HG03196 (cell line): ENCODE measurements at regions not wholly inside any gene's neighbourhood (a gene's known extent, or its start where the extent isn't known, plus 50 kb on each side); places are given as distances from the start of the nearest gene placed in this dataset.
"Not testable (repeated sequence)": the region's sequence is repeated elsewhere in the genome, so short reads cannot be mapped to it uniquely, and the experiment has no call there.

Experiments used
- ATAC-seq: cut with Tn5 transposase; IDR thresholded peaks from one replicate; pipeline ENCODE4 v1.9.1; 2021; ENCODE audit not compliant: unreplicated experiment

DNA sequence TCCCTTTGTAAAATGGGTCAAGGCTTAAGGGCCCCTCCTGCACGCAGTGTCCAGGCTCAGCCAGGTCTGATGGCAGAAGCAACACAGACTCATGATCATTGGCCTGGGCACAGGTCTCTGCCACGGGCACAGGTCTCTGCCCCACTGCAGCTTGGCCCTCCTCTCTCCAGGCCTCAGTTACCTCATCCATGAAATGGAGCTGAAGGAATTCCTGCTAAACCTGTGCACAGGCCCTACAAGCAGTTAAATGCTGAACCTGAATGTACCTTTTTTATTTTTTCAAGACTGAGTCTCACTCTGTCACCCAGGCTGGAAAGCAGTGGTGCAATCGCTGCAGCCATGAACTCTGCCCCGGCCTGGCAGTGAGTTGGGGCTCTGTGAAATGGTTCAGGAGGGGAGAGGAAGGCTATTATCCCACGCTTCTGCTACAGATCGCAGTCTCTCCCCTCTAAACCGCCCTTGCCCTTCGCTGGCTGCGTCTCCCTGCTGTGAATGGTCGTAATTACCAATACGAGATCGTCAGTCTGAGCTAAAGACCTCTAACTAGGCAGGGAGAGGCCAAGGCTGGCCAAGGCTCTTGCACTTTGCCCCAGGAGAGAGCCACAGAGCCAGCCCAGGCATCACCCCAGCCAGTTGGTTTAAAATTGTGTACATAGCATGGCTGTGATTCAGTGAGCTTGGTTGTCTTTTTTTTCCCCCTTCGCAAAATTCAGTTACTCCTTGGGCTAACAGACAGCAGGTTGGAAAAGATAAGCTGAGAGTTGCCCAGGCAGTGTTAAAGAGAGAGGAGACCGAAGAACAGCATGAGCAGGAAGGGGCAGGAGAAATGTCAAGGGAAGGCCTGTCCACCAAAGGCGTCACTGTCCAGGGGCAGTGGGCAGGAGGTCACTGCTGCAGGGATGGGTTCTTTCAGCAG, 93.0 kb upstream of the KCTD7 start:
- no peak for ATAC-seq

DNA sequence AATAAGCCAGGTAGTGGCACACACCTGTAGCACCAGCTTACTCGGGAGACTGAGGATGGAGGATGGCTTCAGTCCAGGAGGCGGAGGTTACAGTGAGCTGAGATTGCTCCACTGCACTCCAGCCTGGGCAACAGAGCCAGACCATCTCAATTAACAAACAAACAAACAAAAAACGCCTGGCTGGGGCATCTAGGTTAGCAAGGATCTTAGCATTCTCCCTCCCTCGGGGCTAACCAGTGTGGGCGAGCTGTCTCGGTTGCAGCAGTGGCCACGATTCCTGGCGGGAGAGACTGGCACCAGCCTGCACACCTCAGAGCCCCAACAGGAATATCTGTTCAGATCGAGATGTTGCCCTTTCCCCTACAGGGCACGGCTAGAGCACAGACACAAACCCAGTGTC, 91.3 kb upstream of the KCTD7 start:
- no peak for ATAC-seq

DNA sequence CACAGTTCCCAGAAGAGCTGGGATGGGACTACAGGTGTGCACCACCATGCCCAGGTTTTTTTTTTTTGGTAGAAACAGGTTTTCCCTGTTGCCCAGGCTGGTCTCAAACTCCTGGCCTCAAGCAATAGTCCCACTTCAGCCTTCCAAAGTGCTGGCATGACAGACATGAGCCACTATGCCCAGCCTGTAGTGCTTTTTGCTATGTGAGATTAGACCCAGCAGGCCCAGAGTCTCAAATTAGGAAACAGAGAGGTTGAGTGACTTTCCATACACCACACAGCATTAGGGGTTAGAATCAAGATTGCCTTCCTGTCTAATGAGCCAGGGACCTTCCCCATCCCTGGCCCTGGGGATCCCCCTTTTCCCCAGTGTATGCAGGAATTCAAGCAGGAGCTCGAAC, 90.8 kb upstream of the KCTD7 start:
- ATAC-seq = no peak

DNA sequence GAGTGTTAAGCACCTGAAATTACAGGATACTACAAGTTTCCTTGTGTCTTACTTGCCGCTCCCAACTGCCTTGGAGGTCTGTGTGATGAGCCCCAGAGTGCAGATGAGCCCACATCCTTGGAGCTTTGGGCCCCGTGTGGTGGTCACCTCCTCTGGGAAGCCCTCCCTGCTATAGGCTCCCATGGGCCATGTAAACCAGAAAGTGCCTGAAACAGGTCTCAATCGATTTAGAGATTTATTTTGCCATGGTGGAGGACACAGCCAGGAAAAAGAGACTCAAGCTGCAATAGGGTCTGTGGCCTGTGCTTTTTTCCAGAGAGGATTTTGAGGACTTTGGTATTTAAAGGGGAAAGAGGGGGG, 89.4 kb upstream of the KCTD7 start:
- ATAC-seq = no peak

DNA sequence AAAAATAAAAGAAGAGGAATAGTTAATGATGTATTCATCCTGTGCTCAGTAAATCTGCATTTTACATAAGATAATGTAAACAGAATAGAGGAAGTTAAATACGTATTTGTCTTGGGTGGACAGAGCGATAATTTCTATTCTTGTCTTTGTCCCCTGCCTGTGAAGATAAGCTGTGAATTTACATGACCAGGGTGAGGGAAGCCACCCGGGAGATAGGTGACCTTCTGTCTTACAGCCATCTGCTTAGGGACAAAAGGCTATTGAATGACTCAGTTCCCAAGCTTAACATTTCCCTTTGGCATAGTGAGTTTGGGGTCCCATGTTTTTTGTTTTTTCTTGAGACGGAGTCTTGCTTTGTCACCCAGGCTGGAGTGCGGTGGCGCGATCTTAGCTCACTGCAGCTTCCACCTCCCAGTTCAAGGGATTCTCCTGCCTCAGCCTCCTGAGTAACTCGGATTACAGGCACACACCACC, 88.7 kb upstream of the KCTD7 start:
- no peak for ATAC-seq

DNA sequence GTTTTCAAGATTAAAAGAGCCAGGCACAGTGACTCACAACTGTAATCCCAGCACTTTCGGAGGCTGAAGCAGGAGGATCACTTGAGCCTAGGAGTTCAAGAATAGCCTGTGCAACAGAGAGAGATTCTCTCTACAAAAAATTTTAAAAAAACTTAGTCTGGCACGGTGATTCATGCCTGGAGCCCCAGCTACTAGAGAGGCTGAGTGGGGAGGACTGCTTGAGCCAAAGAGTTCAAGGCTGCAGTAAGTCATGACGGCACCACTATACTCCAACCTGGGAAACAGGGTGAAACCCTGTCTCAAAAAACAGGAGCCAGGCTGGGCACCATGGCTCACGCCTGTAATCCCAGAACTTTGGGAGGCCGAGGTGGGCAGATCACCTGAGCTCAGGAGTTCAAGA, 86.6 kb upstream of the KCTD7 start:
- no peak for ATAC-seq

DNA sequence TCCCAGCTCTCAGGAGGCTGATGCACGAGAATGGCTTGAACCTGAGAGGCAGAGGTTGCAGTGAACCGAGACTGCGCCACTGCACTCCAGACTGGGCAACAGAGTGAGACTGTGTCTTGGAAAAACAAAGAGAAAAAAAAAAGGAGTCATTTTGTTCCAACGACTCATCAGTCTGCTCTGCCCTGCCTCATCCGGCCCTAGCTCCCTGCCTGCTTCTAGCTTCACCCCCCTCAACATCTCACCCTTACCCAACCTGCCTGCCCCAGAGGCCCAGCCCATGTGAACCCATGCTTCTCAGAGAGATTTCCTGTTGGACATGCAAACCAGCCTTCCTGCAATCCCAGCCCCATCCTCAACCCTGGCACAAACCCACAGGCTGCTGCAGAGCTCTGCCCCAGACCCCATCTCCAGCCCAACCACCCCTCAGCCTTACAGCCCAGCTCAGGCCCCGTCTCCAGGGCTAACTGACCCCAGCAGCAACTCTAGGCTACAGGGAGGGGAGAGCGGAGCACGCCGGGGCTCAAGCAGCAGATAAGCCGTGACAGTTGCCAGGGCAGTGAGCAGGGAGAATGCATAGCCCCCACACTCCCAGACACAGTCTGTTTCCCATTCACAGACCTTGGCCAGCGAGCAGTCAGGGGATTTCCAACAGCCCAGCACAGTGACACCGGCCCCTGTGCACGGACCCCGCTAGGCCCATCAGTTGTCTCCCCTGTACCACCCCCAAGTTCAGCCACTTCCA, 86.0 kb upstream of the KCTD7 start:
- ATAC-seq = no peak

DNA sequence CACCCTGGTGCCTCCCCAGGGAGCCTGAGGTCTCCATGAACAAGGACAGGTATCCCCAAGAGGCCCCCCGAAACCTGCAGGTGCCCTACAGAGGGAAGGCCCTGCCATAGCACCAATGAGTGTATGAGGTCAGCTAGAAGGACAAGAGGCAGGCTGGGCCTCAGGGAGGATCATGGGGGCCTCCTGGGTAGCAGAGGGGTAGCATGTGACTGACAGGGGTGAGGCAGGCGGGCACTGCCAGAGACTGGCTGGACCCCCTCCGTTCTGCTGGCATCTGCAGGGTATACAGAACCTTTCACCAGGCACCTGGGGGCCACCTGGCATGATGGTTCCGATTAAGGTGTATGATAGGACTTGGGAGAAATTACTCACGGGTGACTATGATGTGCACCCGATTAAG, 79.2 kb upstream of the KCTD7 start:
- no peak for ATAC-seq

DNA sequence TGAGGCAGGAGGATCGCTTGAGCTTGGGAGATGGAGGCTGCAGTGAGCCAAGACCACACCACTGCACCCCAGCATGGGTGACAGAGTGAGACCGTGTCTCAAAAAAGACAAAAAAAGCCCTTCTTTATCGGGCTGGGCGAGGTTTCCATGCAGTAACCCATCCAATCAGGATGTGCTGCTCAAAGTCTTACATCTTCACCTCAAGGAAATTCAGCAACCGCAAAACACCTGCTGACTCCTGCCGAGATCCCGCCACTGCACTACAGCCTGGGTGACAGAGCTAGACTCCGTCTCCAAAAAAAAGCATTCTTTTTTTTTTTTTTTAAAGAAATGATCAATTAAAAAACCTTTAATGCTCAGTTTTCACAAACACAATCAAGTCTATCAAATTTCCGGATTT, 75.7 kb upstream of the KCTD7 start:
- no peak for ATAC-seq

DNA sequence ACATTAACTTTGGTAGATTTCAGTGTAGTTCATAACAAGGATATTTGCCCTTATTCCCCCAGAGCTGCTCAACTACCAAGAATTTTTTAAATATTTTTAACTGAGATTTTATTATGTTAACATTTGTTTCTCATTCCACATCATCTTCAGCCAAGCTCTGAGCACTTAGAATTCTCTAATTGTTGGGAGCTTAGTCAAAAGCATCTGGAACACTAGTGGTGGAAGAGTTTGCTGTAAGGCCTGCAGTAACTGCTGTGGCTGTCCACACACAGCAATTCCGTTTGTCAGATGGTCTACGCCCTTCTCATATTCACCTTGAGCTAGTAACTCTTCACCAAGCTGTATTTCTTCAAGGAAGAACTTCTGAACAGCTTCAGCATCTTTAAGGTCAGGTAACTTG, 75.0 kb upstream of the KCTD7 start:
- not testable (repeated sequence) for ATAC-seq

DNA sequence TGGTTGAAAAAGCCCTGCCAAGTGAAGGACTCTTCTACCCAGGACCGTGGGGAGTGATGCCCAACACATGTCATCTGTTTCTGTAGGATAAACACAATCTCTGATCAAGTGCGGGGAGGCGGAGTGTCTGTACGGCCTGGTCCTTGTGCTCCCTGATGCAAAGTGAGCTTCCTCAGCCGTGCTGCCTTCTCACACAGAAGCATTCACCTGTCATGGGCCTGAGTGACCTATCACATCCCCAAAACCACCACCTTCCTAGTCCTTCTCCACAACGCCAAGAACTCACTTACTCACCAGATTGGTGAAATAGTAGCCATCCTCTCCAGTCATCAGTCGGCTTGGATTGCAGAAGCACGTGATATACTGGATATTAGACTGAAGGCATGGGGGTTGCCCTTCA, 74.4 kb upstream of the KCTD7 start:
- not testable (repeated sequence) for ATAC-seq

DNA sequence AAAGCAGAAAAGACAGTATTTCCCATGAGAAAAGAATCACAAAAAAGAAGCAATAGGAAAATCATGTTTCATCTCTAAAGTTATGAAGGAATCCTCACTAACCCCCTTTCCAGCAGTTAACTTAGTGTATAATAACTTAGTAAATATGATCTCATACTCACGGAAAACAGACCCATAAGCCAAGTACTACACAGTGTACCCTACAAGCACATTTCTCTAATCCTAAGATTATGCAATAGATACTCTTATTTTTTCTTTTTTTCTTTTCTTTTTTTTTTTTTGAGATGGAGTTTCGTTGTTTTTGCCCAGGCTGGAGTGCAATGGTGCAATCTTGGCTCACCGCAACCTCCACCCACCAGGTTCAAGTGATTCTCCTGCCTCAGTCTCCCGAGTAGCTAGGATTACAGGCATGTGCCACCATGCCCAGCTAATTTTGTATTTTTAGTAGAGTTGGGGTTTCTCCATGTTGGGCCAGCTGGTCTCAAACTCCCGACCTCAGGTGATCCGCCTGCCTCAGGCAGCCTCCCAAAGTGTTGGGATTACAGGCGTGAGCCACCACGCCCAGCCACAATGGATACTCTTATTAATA, 73.7 kb upstream of the KCTD7 start:
- ATAC-seq = not testable (repeated sequence)

DNA sequence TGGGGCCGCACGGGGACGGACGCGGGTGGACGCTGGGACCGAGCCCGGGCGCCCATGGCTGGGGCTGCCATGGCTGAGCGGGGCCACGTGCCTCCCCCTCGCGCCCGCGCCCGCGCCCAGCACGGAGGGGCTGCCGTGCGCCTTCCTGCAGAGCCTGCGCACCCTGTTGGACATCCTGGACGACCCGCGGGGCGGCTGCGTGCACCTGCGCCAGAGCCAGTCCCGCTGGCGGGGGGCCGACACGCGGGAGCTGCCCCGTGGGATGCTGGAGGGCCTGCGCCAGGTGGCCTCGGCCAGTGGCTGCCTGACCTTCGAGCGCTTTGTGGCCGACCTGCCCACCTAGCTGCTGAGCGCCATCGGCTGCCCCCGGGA, 72.5 kb upstream of the KCTD7 start:
- ATAC-seq = no peak

DNA sequence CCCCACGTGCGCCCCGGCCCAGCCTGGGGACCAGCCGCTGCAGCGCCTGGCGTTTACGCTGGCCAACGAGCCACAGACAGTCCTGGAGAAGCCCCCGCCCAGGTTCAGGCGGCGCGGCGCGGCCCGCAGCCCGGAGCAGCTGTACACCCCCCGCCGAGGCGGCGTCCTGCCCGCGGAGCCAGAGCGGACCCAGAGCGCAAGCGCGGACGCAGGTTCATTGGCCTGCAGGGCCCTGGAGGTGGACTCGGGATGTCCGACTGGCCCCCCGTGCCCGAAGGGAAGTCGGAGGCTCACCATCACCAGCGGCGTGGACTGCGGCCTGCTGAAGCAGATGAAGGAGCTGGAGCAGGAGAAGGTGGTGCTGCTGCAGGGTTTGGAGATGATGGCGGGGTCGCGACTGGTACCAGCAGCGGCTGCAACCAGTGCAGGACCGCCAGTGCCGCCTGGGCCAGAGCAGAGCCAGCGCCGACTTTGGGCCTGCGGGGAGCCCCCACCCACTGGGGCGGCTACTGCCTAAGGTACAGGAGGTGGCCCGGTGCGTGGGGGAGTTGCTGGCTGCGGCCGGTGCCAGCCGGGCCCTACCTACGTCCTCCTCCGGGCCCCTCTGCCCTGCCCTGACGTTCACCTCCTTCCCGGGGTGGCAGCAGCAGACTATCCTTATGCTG, 72.0 kb upstream of the KCTD7 start:
- ATAC-seq = no peak

DNA sequence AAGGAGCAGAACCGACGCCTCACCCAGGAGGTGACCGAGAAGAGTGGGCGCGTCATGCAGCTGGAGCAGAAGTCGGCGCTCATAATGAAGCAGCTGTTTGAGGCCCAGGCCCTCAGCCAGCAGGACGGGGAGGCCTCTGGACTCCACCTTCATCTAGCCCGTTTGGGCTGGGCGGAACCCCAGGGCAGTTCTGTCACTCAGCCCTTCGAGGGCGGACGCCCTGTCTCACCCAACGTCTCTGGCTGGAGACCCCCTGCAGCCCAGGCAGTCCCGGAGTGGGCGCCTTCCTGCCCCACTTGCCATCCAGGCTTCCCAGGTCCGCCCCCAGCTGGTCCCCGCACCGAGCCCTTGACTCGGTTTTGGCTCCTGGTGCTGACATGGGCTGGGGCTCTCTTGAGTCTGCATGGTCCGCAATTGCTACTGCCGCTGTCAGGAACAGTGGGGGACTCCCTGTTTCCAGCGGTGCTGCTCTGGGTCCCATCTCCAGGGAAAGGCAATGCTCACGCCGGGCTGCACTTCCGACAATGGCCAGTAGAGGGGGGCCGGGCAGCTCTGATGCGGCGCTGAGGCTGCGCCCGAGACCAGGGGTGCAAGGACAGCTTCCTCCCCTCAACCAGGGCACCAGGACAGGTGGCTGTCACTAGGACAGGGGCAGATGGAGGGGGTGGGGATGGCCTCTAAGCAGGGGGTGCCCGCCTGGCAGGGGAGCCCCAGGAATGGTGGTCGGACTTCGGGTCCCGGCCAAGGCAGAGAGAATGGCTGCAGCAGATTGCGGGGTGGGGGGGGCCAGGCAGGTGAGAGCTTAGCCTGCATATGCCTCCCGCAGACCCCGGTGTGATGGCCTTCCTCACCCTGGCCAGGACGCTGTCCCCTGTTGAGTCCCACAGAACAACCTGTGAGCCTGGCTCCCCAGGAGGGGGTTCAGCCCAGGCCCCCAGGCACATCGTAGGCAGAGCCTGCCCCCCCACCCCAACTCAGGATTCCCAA, 71.2 kb upstream of the KCTD7 start:
- ATAC-seq = no peak

DNA sequence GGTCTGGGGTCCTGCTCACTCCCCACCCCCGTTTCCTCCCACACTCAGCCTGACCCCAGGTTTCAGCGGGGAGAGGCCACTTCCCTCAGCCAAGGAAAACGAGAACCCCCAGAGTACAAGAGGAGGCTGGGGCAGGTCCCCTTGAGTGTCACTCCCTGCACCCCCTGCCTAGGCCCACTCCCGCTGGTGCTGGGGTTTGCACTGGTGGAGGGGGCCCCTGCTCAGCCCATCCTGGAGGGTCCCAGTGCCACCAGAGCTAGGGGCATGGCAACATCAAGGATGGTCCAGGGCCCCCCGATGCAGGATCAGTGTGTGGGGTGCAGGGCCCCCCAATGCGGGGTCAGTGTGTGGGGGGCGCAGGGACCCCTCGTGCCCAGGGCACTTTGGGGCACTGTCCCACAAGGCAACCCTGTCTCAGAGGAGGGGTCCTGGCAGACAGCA, 70.5 kb upstream of the KCTD7 start:
- ATAC-seq = no peak

DNA sequence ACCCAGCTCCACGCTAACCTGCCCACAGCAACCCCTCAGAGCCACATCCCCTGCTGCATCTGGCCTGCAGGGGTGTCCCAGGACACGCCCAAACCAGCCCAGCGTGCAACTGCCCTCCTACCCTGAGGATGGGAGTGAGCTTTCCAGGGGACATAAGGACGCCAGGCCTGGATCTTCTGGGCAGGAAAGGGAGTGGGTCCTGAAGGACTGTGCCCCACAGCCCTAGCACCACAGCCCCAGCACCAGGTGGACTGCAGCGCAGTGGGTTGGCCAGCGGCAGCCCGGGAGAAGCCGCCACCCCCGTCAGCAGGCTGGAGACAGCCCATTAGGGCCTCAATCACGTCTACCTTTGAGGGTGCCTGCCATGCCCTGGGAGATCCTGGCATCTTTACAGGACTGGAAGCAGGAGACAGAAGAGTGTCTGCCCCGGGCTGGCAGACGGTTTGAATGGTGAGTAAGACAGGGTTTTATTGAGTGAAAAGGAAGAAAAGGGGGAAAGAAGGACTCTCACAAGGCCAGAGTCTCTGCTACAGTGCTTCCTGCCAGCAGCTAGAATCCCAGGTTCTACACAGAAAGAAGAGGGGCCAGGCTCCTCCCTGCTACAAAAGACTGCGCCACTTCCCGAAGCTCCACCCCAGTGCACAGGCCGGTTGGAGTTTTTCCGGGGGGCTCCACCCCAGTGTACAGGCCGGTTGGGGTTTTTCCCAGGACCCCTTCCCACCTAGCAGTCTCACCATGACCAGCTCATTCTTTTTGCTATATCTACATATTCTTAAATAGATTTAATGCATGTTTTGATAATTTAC, 69.8 kb upstream of the KCTD7 start:
- no peak for ATAC-seq

DNA sequence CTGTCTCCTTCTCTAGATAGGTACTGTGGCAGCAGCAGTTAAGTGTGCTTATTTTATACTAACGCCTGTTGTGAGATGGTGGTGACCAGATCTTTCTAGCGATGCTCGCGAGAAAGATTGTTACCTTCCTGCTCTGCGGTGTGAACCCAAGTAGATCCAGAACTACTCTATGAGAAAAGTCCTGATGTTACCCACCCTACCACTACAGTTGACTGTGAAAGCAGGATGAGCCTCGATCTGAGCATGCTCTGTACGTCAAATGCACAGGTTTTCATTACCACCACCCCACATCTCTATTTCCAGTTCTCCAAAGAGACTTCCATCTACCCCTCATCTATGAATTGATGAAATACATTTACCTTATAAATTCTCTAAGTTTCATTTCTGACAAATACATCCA, 64.6 kb upstream of the KCTD7 start:
- no peak for ATAC-seq

DNA sequence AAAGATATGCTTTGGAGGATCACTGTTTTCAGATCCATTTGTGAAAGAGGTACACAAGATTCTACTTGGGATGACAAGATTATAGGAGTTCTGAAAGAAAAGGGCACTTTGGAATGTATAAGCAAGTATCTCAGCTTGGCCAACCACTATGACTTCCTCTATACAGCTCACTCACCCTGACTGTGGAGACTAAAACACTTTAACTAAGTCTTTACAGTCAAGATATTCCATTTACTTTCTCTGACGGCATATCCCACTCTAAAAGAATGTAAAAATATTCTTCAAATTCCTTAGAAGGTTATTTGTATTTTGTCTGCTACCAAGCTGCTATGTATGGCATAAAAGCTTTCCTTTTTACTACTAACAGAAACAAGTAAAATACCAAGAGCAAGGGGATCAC, 58.5 kb upstream of the KCTD7 start:
- ATAC-seq = not testable (repeated sequence)
